Fibroblast of lung (primary cell): ENCODE measurements at regions not wholly inside any gene's neighbourhood (a gene's known extent, or its start where the extent isn't known, plus 50 kb on each side); places are given as distances from the start of the nearest gene placed in this dataset.

Experiments used
- DNase-seq, 2 donors: peaks; one replicate each; pipeline versions ENCODE4 v3.0.0 to v3.0.0-alpha.2; 2010; ENCODE audit warnings: low read depth in 2 of 2
- H2AFZ ChIP-seq: 2 replicates; pipeline ENCODE4 v1.5.1; 2012; ENCODE audit warnings: low read length, control low read depth, inconsistent platforms
- H3K27ac ChIP-seq: 2 replicates; pipeline ENCODE4 v1.5.1; 2011; ENCODE audit warnings: low read length, control low read depth; ENCODE audit not compliant: insufficient read depth
- H3K27me3 ChIP-seq: 2 replicates; pipeline ENCODE4 v1.5.1; 2011; ENCODE audit warnings: mild to moderate bottlenecking, low read length; ENCODE audit not compliant: control insufficient read depth, insufficient read depth
- H3K36me3 ChIP-seq: 2 replicates; pipeline ENCODE4 v1.5.1; 2011; ENCODE audit warnings: low read length; ENCODE audit not compliant: control insufficient read depth, insufficient read depth
- H3K4me1 ChIP-seq: 2 replicates; pipeline ENCODE4 v1.5.1; 2011; ENCODE audit warnings: low read length; ENCODE audit not compliant: control insufficient read depth, insufficient read depth; ENCODE audit errors: extremely low read depth
- H3K4me2 ChIP-seq: 2 replicates; pipeline ENCODE4 v1.5.1; 2011; ENCODE audit warnings: low read length, control low read depth; ENCODE audit not compliant: insufficient read depth; ENCODE audit errors: extremely low read depth
- H3K4me3 ChIP-seq, 4 experiments: fragments of 200-600 bp in 1 of 4; sonication (generic) in 1 of 4; replicated peaks in 1 of 4; 2 replicates each; pipeline ENCODE4 v1.5.1; 2011 to 2016; ENCODE audit warnings: low read length in 4 of 4, low read depth in 3 of 4, mild to moderate bottlenecking in 3 of 4, control low read depth in 2 of 4, inconsistent platforms in 1 of 4, mixed read lengths in 1 of 4; ENCODE audit not compliant: insufficient read depth in 1 of 4; ENCODE audit errors: control extremely low read depth in 1 of 4
- H3K79me2 ChIP-seq: 2 replicates; pipeline ENCODE4 v1.5.1; 2012; ENCODE audit warnings: mild to moderate bottlenecking, low read length, inconsistent platforms; ENCODE audit not compliant: control insufficient read depth, insufficient read depth
- H3K9ac ChIP-seq: 2 replicates; pipeline ENCODE4 v1.5.1; 2011; ENCODE audit warnings: mild to moderate bottlenecking, low read length, control low read depth; ENCODE audit not compliant: insufficient read depth
- H3K9me3 ChIP-seq: 2 replicates; pipeline ENCODE4 v1.5.1; 2012; ENCODE audit warnings: low read depth, low read length; ENCODE audit not compliant: control insufficient read depth, insufficient read depth
- H4K20me1 ChIP-seq: 2 replicates; pipeline ENCODE4 v1.5.1; 2011; ENCODE audit warnings: low read length; ENCODE audit not compliant: control insufficient read depth, insufficient read depth; ENCODE audit errors: extremely low read depth
- CTCF ChIP-seq, 2 donors: IDR thresholded peaks in 1 of 2; conservative IDR thresholded peaks in 1 of 2; 1 replicate in 1 of 2; 2 replicates in 1 of 2; pipeline ENCODE4 v1.5.1; 2011 to 2012; ENCODE audit warnings: low read length in 2 of 2, control low read depth in 1 of 2, inconsistent platforms in 1 of 2, low read depth in 1 of 2, mild to moderate bottlenecking in 1 of 2
- EZH2 ChIP-seq: IDR thresholded peaks from 2 replicates; pipeline ENCODE4 v1.5.1; 2012; ENCODE audit warnings: low read length, control low read depth, mild to moderate bottlenecking; ENCODE audit errors: missing control alignments

GRCh38 chr6:2528156-2528555 is 222.6 kb downstream of the MYLK4 start:
- DNase-seq, result peak in 1 of 2 donors; percentile 51
- Histone ChIP-seq H3K9ac (no peak overlapping the region), H3K36me3 (no peaks in the 10 kb centered on the region), H2AFZ (no peak overlapping the region), H3K79me2 (no peaks in the 10 kb centered on the region), H3K4me2 (no peak overlapping the region), H3K9me3 (no peaks in the 10 kb centered on the region), H3K27ac (no peak overlapping the region), H3K4me3 (no peak overlapping the region), H4K20me1 (no peaks in the 10 kb centered on the region), H3K4me1 (no peaks in the 10 kb centered on the region), H3K27me3 (no peaks in the 10 kb centered on the region)
- no peak for TF ChIP-seq EZH2

GRCh38 chr6:2526766-2527165 is 224.0 kb downstream of the MYLK4 start:
- H3K27me3 ChIP-seq, result no peaks in the 10 kb centered on the region
- H3K4me2 ChIP-seq, result no peak overlapping the region
- no peak overlapping the region for H3K9ac ChIP-seq
- H3K36me3 ChIP-seq, result no peaks in the 10 kb centered on the region
- no peak overlapping the region for H2AFZ ChIP-seq
- TF ChIP-seq EZH2, result no peak
- TF ChIP-seq CTCF (conservative IDR thresholded peaks at IDR 0.05 in 1 of 2, IDR thresholded peaks at IDR 0.05 in 1 of 2; ENCODE audit: low read depth in 1 of 2, low read length in 2 of 2), result no peak
- no peak overlapping the region for H3K4me3 ChIP-seq
- H3K79me2 ChIP-seq, result no peaks in the 10 kb centered on the region
- H3K4me1 ChIP-seq, result no peaks in the 10 kb centered on the region
- H3K9me3 ChIP-seq, result no peaks in the 10 kb centered on the region
- H4K20me1 ChIP-seq, result no peaks in the 10 kb centered on the region
- no peak overlapping the region for H3K27ac ChIP-seq
- no peak for DNase-seq

GRCh38 chr6:2524090-2524489 is 226.6 kb downstream of the MYLK4 start:
- no peaks in the 10 kb centered on the region for H3K27me3 ChIP-seq
- TF ChIP-seq EZH2 (no peak), CTCF (conservative IDR thresholded peaks at IDR 0.05 in 1 of 2, IDR thresholded peaks at IDR 0.05 in 1 of 2; ENCODE audit: low read depth in 1 of 2, low read length in 2 of 2) (peak in 1 of 2 donors; percentile 39)
- H3K4me2 ChIP-seq, result no peak overlapping the region
- no peaks in the 10 kb centered on the region for H3K4me1 ChIP-seq
- no peak overlapping the region for H3K9ac ChIP-seq
- H4K20me1 ChIP-seq, result no peaks in the 10 kb centered on the region
- no peak for DNase-seq
- H3K9me3 ChIP-seq, result no peaks in the 10 kb centered on the region
- H2AFZ ChIP-seq, result no peak overlapping the region
- no peak overlapping the region for H3K27ac ChIP-seq
- no peaks in the 10 kb centered on the region for H3K36me3 ChIP-seq
- no peak overlapping the region for H3K4me3 ChIP-seq
- H3K79me2 ChIP-seq, result no peaks in the 10 kb centered on the region
